Heart left ventricle (tissue), 16 donors: ENCODE measurements at regions not wholly inside any gene's neighbourhood (a gene's known extent, or its start where the extent isn't known, plus 50 kb on each side); places are given as distances from the start of the nearest gene placed in this dataset.

Source experiments
- ATAC-seq, 4 donors: fragments of 200-7000 bp; cut with Tn5 transposase; one replicate each; pipeline ENCODE4 v1.9.1; 2020 to 2022; ENCODE audit warnings: moderate library complexity in 4 of 4, mild to moderate bottlenecking in 3 of 4, moderate number of reproducible peaks in 1 of 4
- DNase-seq, 5 donors: peaks; one replicate each; pipeline ENCODE4 v3.0.0-alpha.2; 2020
- H3K27ac ChIP-seq, 12 donors: fragments of 200-600 bp; sonication (generic) in 4 of 12; one replicate each; pipeline versions ENCODE4 v1.5.0 to v1.8.0; 2016 to 2022; ENCODE audit warnings: mild to moderate bottlenecking in 2 of 12
- H3K27me3 ChIP-seq, 9 donors: fragments of 200-600 bp; sonication (generic) in 2 of 9; one replicate each; pipeline versions ENCODE4 v1.5.1 to v1.8.0; 2016 to 2022; ENCODE audit warnings: mild to moderate bottlenecking in 3 of 9
- H3K36me3 ChIP-seq, 9 donors: fragments of 200-600 bp; sonication (generic) in 2 of 9; one replicate each; pipeline versions ENCODE4 v1.5.0 to v1.8.0; 2018 to 2022; ENCODE audit warnings: mild to moderate bottlenecking in 2 of 9
- H3K4me1 ChIP-seq, 12 donors: fragments of 200-600 bp; sonication (generic) in 4 of 12; one replicate each; pipeline versions ENCODE4 v1.5.0 to v1.8.0; 2016 to 2022; ENCODE audit warnings: mild to moderate bottlenecking in 3 of 12
- H3K4me3 ChIP-seq, 12 donors: fragments of 200-600 bp; sonication (generic) in 4 of 12; one replicate each; pipeline versions ENCODE4 v1.5.0 to v1.8.0; 2017 to 2022; ENCODE audit warnings: mild to moderate bottlenecking in 9 of 12, moderate library complexity in 4 of 12
- H3K9me3 ChIP-seq, 12 donors: fragments of 200-600 bp; sonication (generic) in 4 of 12; one replicate each; pipeline versions ENCODE4 v1.5.0 to v1.8.0; 2016 to 2022; ENCODE audit warnings: mild to moderate bottlenecking in 1 of 12
- CTCF ChIP-seq, 12 donors: fragments of 200-600 bp; sonication (generic) in 4 of 12; IDR thresholded peaks; one replicate each; pipeline versions ENCODE4 v1.5.0 to v1.8.0; 2018 to 2022; ENCODE audit warnings: antibody characterized with exemption in 12 of 12, mild to moderate bottlenecking in 5 of 12
- POLR2A ChIP-seq, 2 donors: fragments of 450-650 bp; IDR thresholded peaks; one replicate each; pipeline ENCODE4 v1.6.1; 2017; ENCODE audit warnings: antibody characterized with exemption in 2 of 2, mild to moderate bottlenecking in 2 of 2, moderate library complexity in 2 of 2
- WGBS, 4 donors: extraction: QIAGEN DNeasy Blood & Tissue Kit in 2 of 4; methylation state at CpG; one replicate each; pipeline versions ENCODE4 v1.1.5 to v1.1.7; 2013 to 2018; 5-methylcytosine and 5-hydroxymethylcytosine counted together
- intact Hi-C, 10 donors: fragments of 100-400 bp; cut with DNase I; formaldehyde crosslinking; loops; one replicate each; pipeline versions ENCODE4 v1.11.1 to v1.14.2; 2022
- donor health status: ischemic (EF 13 %, LVEDD 7.1; RV severe dilation, severe dysfunction).
- donor health status: healthy with polysubstance abuse.
- donor health status: DM: no; HTN: yes; CAD: no.
- donor health status: DM: no; HTN: no; CAD: no.
- donor health status: ischemic (EF 25% LVEDD 6.9; RV normal size, moderate dysfunction).
- donor health status: ischemic (EF 25% LVEDD 5.7; RV mildly dilated, moderate dysfunction).
- donor health status: healthy.
- donor health status: DM: yes; HTN: yes; CAD: no.
- donor health status: ischemic (EF 35%, LVEDD 5.7; RV mildly dilated, moderate dysfunction).
- donor health status: nonischemic (EF 11% LVEDD 7.7; RV severe dilation, severe dysfunction).
- donor health status: DM: yes; HTN: yes; CAD: no.
- donor health status: PGD.
- donor health status: ischemic (EF 29% LVEDD 5.4; RV normal size, mild dysfunction).
- donor health status: nonischemic (EF 23%, LVEDD 6.1; RV moderate dilation, normal function).

GRCh38 chrX:33330798-33331197 lies 119.4 kb upstream of the DMD start:
- ATAC-seq = no peak
- TF ChIP-seq POLR2A (IDR thresholded peaks at IDR 0.05) = no peak
- TF ChIP-seq CTCF (IDR thresholded peaks at IDR 0.05) = no peak
- no peak overlapping the region for H3K4me3 ChIP-seq
- WGBS, 4 donors = 44 to 65% (median 56%) methylated on average over 3 of the region's 3 CpGs
- H3K9me3 ChIP-seq = no peaks in the 10 kb centered on the region
- no peak overlapping the region for H3K27ac ChIP-seq
- no peaks in the 10 kb centered on the region for H3K4me1 ChIP-seq
- H3K36me3 ChIP-seq = no peaks in the 10 kb centered on the region
- DNase-seq = no peak
- peaks cover 0 to 6% (median 0%) of the 10 kb centered on the region in 9 donors for H3K27me3 ChIP-seq
- intact Hi-C loops = loop anchor here in 2 of 10 donors (10.0 kb wide), 2 partner anchors 116 to 796 kb away; partner anchors contain the start of gene DMD (in 1 of the 2)

DNA sequence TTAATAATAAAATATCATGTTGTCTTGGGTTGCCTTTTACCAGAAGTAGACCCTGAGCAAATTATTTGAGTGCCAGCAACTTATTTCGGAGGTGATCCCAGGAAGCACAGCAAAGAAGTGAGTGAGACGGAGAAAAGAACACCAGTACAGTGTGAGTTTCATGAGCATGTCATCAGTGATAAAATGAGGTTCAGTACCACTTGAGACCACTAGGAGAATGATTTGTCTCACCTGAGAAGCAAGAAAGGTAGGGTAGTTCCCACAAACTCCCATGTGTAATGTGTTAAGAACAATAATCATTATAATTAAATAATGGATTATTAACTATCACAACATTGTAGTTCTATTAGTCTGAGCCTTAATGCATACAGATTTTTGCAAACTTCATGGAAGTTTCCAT lies 112.8 kb upstream of the DMD start:
- H3K27me3 ChIP-seq = peaks cover 0 to 6% (median 0%) of the 10 kb centered on the region in 9 donors
- H3K27ac ChIP-seq = no peak overlapping the region
- 52 to 93% (median 76%) methylated on average over 2 of the region's 2 CpGs for WGBS, 4 donors
- H3K4me1 ChIP-seq = no peaks in the 10 kb centered on the region
- no peak for TF ChIP-seq POLR2A (IDR thresholded peaks at IDR 0.05)
- peak in 2 of 12 donors; percentile 19 to 41 for TF ChIP-seq CTCF (IDR thresholded peaks at IDR 0.05)
- H3K36me3 ChIP-seq = no peaks in the 10 kb centered on the region
- ATAC-seq (no peak), DNase-seq (no peak)
- H3K4me3 ChIP-seq = no peak overlapping the region
- intact Hi-C loops = no loop called here
- no peaks in the 10 kb centered on the region for H3K9me3 ChIP-seq

GRCh38 chrX:33307911-33308354 lies 96.6 kb upstream of the DMD start:
- Histone ChIP-seq H3K27ac (no peak overlapping the region), H3K9me3 (peaks cover 0 to 3% (median 0%) of the 10 kb centered on the region in 12 donors), H3K36me3 (no peaks in the 10 kb centered on the region), H3K4me1 (no peaks in the 10 kb centered on the region), H3K27me3 (no peaks in the 10 kb centered on the region), H3K4me3 (no peak overlapping the region)
- TF ChIP-seq POLR2A (IDR thresholded peaks at IDR 0.05) (no peak), CTCF (IDR thresholded peaks at IDR 0.05) (no peak)
- WGBS, 4 donors = 74 to 86% (median 82%) methylated on average over 2 of the region's 2 CpGs
- no peak for ATAC-seq
- intact Hi-C loops = no loop called here
- DNase-seq = no peak

GRCh38 chrX:33298622-33299021 lies 87.3 kb upstream of the DMD start:
- no peak for DNase-seq
- intact Hi-C loops = no loop called here
- Histone ChIP-seq H3K36me3 (no peaks in the 10 kb centered on the region), H3K27me3 (no peaks in the 10 kb centered on the region), H3K4me1 (no peaks in the 10 kb centered on the region), H3K27ac (no peak overlapping the region), H3K4me3 (no peak overlapping the region), H3K9me3 (peaks cover 0 to 2% (median 0%) of the 10 kb centered on the region in 12 donors)
- TF ChIP-seq POLR2A (IDR thresholded peaks at IDR 0.05) = no peak
- TF ChIP-seq CTCF (IDR thresholded peaks at IDR 0.05) = no peak
- ATAC-seq = peak in 1 of 4 donors; percentile 55
- 27 to 57% (median 40%) methylated on average over 5 of the region's 5 CpGs for WGBS, 4 donors
